ENCODE measurements at regions not wholly inside any gene's neighbourhood (a gene's known extent, or its start where the extent isn't known, plus 50 kb on each side); places are given as distances from the start of the nearest gene placed in this dataset.
"Not testable (repeated sequence)": the region's sequence is repeated elsewhere in the genome, so short reads cannot be mapped to it uniquely, and the experiment has no call there.

GRCh38 chrX:87140800-87141483, 376.7 kb upstream of the KLHL4 start:
- no peaks in the 10 kb centered on the region for H3K4me1 Mint-ChIP-seq (ENCODE audit: low read depth)
- CTCF ChIA-PET: no interaction called here
- no peaks in the 10 kb centered on the region for H3K36me3 Mint-ChIP-seq (ENCODE audit: low read depth)
- no peaks in the 10 kb centered on the region for H3K27me3 Mint-ChIP-seq (ENCODE audit: low read depth)
- H3K27ac Mint-ChIP-seq: no peak overlapping the region
- no peak for DNase-seq
- no peak overlapping the region for H3K4me3 Mint-ChIP-seq
- intact Hi-C loops (cut with micrococcal nuclease): no loop called here
- peaks cover 1% of the 10 kb centered on the region for H3K9me3 Mint-ChIP-seq

GRCh38 chrX:87160435-87161010, 357.1 kb upstream of the KLHL4 start:
- CTCF ChIA-PET: no interaction called here
- no peaks in the 10 kb centered on the region for H3K4me1 Mint-ChIP-seq (ENCODE audit: low read depth)
- no peaks in the 10 kb centered on the region for H3K36me3 Mint-ChIP-seq (ENCODE audit: low read depth)
- no peak for DNase-seq
- intact Hi-C loops (cut with micrococcal nuclease): no loop called here
- H3K27ac Mint-ChIP-seq: no peak overlapping the region
- H3K4me3 Mint-ChIP-seq: no peak overlapping the region
- H3K27me3 Mint-ChIP-seq (ENCODE audit: low read depth): no peaks in the 10 kb centered on the region
- H3K9me3 Mint-ChIP-seq: peaks cover 5% of the 10 kb centered on the region

GRCh38 chrX:87167841-87168240, 349.8 kb upstream of the KLHL4 start:
- no peaks in the 10 kb centered on the region for H3K36me3 Mint-ChIP-seq (ENCODE audit: low read depth)
- no peak overlapping the region for H3K4me3 Mint-ChIP-seq
- no peaks in the 10 kb centered on the region for H3K4me1 Mint-ChIP-seq (ENCODE audit: low read depth)
- H3K9me3 Mint-ChIP-seq: peaks cover 3% of the 10 kb centered on the region
- intact Hi-C loops (cut with micrococcal nuclease): no loop called here
- CTCF ChIA-PET: no interaction called here
- no peak overlapping the region for H3K27ac Mint-ChIP-seq
- H3K27me3 Mint-ChIP-seq (ENCODE audit: low read depth): no peaks in the 10 kb centered on the region
- no peak for DNase-seq

GRCh38 chrX:87178009-87178408, 339.6 kb upstream of the KLHL4 start:
- H3K27ac Mint-ChIP-seq; H3K9me3 Mint-ChIP-seq; DNase-seq; CTCF ChIA-PET; intact Hi-C loops (cut with micrococcal nuclease); H3K4me3 Mint-ChIP-seq; H3K36me3 Mint-ChIP-seq (ENCODE audit: low read depth); H3K4me1 Mint-ChIP-seq (ENCODE audit: low read depth); H3K27me3 Mint-ChIP-seq (ENCODE audit: low read depth): not testable (repeated sequence)

All from activated naive CD4-positive, alpha-beta T cell treated with anti-CD3 and anti-CD28 coated beads for 36 hours (primary cell).